ENCODE measurements at regions not wholly inside any gene's neighbourhood (a gene's known extent, or its start where the extent isn't known, plus 50 kb on each side); places are given as distances from the start of the nearest gene placed in this dataset.

DNA sequence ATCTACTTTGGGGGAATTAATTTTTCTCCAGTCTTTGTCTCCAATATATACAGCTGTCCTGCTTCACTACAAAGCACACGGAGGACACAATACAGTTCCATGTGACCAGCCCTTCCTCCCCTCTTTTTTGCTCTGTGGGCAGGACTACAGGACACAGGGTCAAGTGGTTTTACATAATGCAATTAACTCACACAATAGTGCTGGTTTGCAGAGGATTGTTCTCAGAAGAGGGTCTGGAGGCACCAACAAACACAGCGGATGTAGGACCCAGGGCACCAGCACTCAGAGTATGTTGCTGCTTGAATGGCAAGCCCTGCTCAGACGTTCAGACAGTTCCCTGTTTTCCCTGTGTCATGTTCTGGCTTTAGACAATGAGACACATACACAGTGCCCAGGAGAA is 52.0 kb upstream of the NPTX2 start:
- DNase-seq (ENCODE audit: low spot score) = no peak

DNA sequence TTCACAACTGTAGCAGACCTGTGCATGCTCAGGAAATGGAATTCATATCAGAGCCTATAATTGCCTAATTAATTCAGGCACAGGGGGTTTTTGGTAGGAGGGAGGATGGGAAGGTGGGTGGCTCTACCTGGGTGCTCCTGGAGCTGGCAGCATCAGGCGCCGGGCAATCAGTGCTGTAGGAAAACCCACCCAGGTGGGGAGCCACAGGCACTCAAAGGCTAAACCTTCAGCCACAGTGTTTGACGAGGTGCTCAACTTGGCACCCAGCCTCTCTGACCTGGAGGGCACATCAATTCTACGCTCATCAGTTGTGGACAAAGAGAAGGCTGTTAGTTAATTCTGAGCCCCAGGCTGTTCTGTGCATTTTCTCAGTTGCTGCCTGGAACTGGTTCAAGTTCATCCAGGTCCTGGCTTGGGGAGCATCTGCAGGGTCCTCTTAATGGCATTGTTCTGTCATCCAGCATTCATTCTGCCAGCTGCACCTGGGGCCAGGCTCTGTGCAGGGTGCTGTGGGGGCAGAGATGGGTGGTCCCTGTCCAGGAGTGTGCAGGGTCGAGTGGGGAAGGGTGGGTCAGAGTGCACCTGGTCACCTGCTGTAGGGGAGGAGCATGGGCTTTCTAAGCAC is 54.1 kb upstream of the NPTX2 start:
- no peak for DNase-seq (ENCODE audit: low spot score)

DNA sequence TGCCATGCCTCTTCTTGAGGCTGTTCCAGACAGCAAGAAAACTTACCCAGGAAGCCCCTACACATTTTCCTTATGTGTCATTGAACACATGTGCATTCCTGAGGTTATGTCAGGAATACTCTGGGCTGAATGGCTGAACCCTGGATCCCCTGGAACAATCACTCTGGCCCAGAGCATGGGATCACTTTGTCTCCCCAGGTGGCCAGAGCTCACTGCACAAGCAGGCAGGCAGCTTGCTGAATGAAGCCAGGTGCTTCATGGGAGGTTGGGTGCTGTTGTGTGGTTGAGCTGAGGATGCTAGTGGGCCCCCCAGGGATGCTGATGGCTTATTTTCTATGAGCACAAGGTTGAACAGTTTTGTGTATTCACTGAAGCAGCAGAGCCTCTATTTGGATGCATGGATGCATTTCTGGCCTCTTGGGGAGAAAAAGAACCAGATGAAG is 54.7 kb upstream of the NPTX2 start:
- DNase-seq (ENCODE audit: low spot score) = no peak

DNA sequence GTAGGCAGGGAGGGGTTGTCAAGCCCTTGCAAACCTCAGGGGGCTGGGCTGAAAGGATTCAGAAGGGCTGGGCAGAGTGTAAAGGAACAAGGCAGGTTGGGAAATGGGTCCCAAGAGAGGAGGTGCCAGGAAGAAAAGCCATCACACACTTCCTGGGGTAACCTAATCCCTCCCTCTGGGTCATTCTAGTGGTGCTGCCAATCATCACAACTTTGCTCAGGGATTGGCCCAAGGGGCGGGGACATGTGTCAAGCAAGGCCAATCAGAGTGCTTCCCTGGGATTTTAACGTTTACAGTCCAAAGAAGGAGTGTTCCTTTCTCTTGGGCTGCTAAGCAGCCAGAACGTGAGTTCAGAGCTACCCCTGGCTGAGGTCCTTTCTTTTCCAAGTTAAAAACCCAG is 57.1 kb upstream of the NPTX2 start:
- no peak for DNase-seq (ENCODE audit: low spot score)

DNA sequence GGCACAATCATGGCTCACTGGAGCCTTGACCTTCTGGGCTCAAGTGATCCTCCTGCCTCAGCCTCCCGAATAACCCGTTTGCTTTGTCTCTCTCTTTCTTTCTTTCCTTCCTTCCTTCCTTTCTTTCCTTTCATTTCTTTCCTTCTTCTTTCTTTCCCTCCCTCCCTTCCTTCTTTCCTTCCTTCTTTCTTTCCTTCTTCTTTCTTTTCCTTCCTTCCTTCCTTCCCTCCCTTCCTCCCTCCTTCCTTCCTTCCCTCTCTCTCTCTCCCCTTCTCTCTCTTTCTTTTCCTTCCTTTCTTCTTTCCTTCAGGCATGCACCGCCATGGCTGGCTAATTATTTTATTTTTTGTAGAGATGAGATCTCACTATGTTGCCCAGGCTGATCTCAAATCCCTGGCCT is 57.9 kb upstream of the NPTX2 start:
- DNase-seq (ENCODE audit: low spot score) = no peak

DNA sequence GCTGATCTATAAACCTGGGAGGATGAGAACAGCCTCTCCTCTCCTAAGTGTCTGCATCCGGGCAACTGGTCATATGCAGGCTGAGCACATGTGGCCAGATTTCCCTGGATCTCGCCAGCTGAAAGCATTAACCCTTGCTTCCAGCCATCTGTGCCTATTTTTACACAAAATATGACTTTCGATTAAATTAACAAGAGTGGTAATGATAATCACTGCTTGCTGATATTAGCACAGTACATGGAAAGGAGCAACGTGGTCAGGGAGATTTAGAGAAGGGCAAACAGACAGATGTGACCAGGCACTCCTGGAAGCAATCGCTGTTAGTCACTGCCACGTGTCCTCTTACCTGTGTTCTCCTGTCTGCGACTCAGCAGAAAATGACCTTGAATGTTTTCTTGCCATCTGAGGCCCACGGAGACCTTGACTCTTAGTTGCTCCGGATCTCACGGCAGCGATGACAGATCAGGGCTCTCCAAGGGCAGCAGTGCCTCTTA is 59.5 kb upstream of the NPTX2 start:
- no peak for DNase-seq (ENCODE audit: low spot score)

DNA sequence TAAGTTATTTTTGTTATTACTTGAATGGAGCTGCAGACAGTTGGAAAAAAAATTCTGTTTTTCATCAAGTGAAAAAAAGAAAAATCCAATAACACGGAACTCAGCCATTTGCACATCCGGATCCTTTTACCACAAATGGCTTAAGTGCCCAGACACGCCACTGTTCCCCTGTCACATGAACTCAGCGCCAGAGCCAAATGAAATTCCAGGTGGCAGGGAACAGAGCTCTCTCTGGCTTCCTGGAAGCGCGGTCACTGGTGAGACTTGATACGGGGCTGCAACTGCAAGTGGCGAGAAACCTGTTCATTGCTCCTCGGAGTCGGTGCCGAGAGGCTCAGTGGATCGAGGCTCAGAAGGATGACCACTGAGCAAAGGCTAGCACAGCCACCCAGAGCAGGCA is 60.8 kb upstream of the NPTX2 start:
- no peak for DNase-seq (ENCODE audit: low spot score)

DNA sequence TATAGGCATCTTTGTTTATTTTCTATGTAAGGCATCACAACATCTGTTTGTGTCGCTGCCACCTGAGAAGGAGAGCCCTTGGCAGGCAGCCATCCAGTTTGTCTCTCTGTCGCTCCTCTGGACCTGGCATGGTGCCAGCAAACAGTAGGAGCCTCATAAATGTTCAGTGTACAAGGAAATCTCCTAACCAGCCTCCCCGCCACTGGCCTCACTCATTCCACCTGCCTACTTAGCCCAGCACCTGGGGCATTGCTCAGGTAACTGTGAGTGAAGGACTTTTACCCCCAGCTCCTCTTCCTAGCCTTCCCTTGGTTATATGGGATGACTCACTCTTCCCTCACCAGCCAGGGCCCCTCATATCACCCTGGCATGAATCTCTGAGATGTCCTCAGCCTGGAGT is 61.7 kb upstream of the NPTX2 start:
- no peak for DNase-seq (ENCODE audit: low spot score)

DNA sequence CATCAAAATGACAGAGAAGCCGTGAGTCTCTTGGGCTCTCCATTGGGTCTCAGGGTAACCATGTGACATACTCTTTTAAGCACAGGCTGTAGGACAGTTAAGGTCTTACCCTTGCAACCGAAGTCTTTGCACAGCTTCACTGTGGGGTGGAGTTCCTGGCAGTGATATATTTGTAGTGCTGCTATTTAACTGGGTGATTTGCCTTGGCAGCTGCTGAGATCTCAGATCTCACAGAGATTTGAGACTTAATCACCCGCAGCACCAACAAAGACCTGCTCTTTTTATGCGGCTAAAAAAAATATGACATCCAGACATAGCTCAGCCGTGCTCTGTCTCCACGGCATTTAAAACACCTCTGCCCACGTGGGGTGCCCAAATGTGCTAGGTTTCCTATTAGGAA is 63.4 kb upstream of the NPTX2 start:
- DNase-seq (ENCODE audit: low spot score) = no peak

DNA sequence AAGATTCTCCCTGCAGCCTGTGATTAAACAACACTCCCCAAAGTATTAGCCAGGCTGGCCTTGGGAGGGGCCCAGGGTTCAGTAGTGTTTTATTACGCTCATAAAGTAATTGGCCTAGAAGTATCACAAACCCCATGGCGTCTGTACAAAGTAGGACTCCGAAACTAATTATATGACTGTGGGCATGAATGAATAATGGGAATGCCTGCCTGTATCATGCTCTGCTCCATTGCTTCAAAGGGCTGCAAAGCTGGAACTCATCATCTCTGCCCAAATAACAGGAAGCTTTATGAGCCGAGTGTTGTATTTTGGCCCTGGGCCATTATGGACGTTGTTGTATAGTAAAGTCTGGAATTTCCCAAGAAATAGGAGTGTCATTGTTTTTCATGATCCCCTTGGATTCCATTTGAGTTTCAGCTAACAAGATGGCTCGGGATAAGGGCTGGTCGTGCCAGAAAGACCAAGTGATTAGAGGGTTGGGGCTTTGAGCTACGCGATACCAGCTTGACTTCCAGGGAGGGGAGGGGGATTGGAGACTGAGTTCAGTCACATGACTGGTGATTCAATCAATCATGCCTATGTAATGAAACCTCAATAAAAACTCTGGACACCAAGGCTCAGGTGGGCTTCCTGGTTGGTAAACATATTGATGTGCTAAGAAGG is 65.3 kb upstream of the NPTX2 start:
- no peak for DNase-seq (ENCODE audit: low spot score)

DNA sequence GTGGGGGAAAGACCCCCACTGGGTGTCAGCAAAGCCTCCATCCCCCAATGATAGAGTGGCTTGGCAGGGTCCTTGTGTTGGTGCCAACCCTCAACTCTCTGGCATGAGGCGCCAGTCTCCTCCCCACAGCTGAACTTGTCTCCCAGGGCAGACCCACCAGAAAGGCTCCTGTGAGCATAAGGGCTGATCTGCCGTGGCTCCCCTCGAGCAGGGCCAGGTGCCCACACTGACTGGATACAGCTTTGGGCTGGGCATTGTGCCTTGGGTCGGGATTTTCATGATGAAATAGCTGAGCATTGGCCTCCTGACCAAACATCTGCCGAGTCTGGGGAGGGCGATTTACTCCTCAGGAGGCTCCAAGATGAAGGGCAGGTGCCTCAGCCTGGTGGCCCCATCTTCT is 68.1 kb upstream of the NPTX2 start:
- no peak for DNase-seq (ENCODE audit: low spot score)

DNA sequence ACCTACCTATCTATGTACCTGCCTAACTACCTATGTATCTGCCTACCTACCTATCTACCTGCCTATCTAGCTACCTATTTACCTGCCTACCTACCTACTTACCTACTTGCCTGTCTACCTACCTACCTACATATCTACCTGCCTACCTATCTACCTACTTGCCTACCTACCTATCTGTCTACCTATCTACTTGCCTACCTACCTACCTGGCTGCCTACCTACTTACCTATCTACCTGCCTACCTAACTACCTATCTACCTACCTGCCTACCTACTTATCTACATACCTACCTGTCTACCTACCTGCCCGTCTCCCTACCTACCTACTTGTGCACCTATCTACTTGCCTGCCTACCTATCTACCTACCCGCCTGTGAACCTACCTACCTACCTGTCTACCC is 68.7 kb upstream of the NPTX2 start:
- no peak for DNase-seq (ENCODE audit: low spot score)

DNA sequence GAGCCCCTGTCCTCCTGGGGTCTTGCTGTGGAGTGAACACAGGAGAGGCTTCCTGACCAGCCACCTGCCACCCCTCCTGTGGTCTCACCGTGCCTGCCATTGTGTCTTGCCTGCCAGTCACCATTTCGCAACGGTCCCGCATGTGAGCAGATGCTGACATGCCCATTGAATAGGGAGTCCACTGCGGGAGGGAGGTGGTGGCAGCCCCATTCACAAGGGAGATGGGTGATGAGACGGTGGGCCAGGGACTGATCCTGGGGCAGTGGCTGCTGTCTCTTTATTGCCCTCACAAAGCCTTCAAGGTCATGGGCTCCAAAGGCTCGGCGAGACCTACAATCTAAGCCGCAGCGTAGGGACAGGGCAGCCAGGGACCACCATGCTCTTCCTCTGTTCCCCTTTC is 76.0 kb upstream of the NPTX2 start:
- no peak for DNase-seq (ENCODE audit: low spot score)

DNA sequence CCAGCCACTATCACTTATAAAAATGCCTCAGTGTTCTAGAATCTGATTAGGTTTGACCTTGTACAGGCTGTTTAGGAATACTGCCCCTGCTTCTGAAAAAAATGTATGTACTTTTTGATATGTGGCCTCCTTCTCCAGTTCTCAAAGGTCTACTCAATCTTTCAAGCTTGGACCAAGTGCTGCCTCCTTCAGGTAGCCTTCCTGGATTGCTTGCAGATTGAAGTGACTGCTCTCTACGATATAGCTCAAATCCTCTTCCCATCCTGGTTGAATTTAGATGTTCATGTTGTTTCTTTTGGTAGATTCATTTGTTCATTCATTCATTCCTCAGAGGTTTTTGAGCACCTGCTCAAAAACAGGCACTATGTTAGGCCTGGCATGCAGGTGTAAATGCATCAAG is 77.2 kb upstream of the NPTX2 start:
- DNase-seq (ENCODE audit: low spot score) = no peak

DNA sequence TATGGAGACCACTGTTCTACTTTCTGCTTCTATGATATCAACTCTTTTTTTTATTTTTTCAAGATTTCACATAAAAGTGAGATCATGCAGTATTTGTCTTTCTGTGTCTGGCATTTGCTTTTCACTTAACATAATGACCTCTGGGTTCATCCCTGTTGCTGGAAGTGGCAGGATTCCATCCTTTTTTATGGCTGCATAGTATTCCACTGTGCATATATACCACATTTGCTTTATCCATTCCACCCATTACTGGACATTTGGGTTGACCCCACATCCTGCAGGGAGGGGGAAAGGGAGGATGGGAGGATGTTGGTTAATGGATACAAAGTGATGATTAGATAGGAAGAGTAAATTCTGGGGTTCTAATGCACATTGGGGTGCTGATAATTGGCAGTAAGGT is 80.3 kb upstream of the NPTX2 start:
- no peak for DNase-seq (ENCODE audit: low spot score)

DNA sequence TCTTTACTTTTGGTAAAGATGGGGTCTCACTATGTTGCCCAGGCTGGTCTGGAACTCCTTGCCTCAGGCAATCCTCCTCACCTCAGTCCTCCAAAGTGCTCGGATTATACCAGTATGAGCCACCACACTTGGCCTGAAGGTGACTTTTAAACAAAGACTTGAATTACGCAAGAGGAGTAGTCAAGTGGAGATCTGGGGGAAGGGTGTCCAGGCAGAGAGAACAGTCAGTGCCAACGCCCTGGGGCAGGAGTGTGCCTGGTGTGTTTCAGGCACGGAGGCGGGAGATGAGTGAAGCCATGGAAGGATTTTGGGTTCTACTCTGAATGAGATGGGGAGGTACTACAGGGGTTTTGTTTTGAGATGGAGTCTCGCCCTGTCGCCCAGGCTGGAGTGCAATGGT is 82.6 kb upstream of the NPTX2 start:
- DNase-seq (ENCODE audit: low spot score) = no peak

DNA sequence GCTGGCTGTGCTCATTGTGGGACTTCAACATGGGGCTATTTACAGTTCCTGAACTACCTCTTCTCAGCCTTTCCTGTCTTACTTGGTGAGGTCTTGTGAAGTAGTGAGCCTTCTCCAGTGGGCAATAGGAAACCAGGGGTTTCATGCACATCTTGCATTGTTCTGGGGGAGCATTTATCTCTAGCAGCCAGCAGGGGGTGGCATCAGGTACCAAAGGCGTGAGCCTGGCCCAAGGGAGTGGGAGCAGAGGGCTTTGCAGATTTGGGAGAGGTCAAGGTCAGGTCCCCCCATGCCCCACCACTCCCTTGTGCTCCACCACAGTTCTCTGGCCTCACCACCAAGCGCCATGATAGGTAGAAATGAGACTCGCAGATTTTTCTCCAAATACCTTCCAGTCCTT is 85.4 kb upstream of the NPTX2 start:
- DNase-seq (ENCODE audit: low spot score) = no peak

DNA sequence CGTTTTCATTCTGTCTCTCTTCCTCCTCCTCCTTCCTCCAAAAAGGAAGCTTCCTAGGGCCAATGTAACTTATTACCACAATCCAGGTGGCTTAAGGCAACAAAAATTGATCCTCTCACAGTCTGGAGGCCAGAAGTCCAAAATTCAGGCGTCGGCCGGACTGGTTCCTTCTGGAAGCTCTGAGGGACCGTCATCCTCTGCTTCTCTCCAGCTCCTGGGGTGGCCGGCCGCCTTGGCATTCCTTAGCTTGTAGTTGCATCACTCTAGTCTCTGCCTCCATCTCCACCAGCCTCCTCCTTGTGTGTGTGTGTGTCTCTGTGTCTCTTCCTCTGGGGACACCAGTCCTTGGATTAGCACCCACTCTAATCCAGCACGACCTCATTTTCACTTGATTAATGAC is 89.0 kb upstream of the NPTX2 start:
- DNase-seq (ENCODE audit: low spot score) = no peak

DNA sequence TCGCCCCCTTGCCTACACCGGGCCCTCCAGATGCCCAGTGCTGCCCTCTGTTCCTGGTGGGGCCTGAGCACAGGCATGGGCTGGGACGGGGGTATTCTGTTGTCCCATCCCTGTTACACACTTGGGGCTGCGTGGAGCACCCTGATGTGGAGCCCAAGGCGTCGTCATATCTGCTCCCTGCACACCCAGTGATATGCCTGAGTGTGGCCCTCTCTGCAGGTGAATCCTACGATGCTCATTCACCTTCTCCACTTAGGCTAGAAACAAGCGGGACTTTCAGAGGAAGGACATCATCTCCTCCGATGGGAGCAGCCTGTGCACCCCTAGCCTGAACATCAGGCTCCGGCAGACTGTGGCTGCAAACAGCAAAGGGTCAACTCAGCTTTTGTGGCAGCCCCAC is 91.0 kb upstream of the NPTX2 start:
- DNase-seq (ENCODE audit: low spot score) = no peak

DNA sequence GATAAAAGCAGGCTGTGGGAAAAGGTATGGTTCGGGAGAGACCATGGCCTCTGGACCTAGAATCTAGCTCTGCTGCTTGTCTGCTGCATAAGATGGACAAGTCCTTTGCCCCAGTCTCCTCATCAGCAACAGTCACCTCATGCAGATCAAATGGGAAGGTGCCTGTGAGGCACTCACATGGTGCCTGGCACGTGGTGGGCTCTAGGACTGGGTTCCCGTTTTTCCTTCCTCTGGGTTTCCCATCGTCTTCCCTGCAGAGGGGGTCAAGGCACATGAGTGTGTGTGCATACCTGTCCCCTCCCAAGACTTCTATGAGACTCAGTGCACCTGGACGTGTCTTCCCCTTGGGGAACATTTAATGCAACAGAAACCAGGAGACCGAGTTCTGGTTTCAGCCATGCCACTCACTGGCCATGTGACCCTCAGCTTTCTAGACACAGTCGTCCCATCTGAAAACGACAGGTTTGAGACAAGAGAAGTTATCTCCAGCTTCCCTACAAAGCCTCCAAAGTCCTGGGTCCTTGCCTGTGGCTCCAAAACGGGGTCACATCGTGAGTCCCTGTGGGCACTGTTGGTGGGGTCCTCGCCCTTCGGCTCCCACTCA is 95.9 kb upstream of the NPTX2 start:
- no peak for DNase-seq (ENCODE audit: low spot score)

DNA sequence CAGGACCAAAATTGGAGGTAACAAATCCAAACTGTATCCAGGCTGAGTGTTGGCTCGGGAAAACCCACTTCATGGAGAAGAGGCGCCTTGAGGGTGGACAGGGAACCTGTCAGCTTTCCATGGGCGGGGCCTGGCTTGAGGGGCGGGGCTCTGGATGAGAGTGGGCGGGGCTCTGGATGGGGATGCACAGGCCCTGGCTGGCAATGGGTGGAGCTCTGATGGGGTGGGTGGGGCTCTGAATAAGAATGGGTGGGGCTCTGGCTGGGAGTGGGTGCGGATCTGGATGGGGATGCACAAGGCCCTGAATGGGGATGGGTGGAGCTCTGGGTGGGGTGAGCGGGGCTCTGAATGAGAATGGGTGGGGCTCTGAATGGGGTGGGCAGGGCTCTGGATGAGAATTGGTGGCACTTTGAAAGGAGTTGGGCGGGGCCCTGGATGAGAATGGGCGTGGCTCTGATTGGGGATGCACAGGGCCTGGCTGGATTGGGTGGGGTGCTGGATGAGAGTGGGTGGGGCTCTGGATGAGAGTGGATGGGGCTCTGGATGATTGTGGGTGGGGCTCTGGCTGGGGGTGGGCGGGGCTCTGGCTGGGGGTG is 96.6 kb upstream of the NPTX2 start:
- no peak for DNase-seq (ENCODE audit: low spot score)

DNA sequence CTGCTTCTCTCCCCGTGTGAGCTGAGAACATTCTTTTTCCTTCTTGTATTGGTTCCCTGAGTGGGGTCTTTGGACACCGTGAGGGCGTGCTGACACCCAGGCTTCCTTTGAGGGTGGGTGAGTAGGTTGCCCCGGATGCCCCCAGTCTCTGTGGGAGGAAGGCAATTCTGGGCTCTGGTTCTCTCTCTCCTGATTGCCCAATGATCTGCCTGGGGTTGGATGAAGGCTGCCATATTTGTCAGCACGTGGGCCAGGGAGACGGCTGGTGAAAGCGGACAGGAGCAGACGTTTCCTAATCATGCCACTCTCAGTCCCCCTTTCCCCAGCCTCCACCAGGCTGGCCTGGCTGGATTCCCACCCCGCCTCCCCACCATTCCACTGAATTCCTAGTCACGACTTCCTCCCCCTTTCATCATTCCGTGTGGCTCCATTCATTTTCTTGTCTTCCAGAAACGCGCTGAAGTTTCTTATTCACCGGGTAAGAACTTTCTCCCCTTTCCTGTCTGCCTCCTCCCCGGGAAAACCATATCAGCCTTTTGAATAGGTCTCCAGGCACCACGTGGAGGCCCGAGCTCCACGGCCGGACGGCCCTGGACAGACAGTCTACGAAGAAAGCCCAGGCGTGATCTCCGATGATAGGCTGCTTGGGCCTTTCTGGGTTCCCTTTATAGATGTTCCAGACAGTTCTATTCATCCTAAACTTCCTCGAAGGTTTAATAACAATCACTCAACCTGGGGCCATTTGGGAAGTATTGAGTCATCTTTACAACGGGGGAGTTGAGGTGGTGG is 98.7 kb upstream of the NPTX2 start:
- no peak for DNase-seq (ENCODE audit: low spot score)

DNA sequence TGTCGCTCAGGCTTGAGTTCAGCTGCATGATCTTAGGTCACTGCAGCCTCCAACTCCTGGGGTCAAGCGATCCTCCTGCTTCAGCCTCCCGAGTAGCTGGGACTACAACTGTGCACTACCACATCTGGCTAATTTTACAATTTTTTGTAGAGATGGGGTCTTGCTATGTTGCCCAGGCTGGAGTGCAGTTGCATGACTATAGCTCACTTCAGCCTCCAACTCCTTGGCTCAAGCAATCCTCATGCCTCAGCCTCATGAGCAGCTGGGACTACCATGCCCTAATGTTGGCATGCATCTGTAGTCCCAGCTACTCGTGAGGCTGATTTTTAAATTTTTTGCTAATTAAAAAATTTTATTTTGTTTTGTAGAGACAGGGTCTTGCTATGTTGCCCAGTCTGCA is 101.9 kb upstream of the NPTX2 start:
- DNase-seq (ENCODE audit: low spot score) = no peak
